Epithelial cell of esophagus (primary cell): ENCODE measurements at regions not wholly inside any gene's neighbourhood (a gene's known extent, or its start where the extent isn't known, plus 50 kb on each side); places are given as distances from the start of the nearest gene placed in this dataset.

ENCODE experiments used
- DNase-seq: peaks from one replicate; pipeline ENCODE4 v3.0.0; 2010; ENCODE audit warnings: low read depth
- H3K4me3 ChIP-seq: 2 replicates; pipeline ENCODE4 v1.5.1; 2011; ENCODE audit warnings: mild to moderate bottlenecking, low read length, control low read depth
- CTCF ChIP-seq: IDR thresholded peaks from 2 replicates; pipeline ENCODE4 v1.5.1; 2011; ENCODE audit warnings: low read depth, mild to moderate bottlenecking, low read length, control low read depth, inconsistent platforms; ENCODE audit not compliant: insufficient read depth; ENCODE audit errors: missing control alignments

DNA sequence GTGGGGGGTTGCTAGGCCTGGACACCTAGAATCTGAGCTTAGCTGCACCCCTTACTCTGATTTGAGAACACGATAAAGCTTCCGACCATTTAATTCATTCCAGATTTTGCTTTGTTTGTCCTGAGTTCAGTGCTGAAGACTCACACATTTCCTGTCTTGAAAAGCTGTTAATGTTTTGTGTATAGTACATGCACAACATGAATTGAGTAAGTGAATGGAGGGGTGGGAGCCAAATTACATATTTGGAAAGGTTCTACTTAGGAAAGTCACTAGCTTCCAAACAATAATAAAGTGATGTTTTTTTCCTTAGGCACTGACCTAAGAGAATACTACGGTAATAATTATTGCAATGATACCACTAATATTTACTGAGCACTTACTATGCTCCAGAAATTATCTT, 955.2 kb upstream of the NR2F2 start:
- no peak overlapping the region for H3K4me3 ChIP-seq
- no peak for TF ChIP-seq CTCF
- DNase-seq, result no peak

GRCh38 chr15:95377258-95377852, 953.1 kb upstream of the NR2F2 start:
- no peak for DNase-seq
- no peak for TF ChIP-seq CTCF
- no peak overlapping the region for H3K4me3 ChIP-seq

DNA sequence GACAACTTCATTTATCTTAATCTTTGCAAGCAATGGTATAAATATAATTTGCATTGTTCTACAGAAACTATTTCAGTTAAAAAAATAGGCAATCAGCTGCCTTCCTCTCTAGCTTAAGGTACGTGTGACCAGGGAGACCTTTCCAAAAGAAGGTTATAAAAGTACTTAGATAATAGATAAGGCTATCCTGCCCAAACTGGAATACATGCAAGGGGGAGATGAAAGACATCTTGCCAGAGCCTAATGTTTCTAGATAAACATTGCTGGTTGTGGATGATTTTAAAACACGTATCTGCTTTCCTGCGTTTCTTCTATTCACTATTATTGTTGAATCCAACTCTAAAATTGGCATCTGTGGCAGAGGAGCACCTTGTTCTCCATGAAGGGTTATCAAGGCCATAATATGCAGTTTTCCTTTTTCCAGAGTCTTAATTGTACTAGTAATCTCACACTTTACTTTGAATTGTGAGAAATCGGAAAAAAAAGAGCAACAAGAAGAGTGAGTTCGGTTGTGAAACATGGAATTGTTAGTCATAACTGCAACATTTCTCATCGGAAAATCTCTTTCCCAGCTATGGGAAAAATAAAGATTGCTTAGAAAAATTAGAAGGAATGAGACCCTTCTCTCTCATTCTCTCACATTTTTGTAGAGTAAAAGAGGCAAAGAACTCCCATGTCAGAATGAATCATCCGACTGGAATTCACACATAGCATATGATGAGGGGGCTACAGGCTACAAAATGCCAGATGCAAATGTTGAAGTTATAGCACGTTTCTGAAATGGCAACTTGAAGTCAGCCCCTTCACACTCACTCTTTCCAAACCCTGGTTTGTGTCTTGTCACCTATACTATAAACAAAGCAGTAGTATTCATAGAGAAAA, 936.1 kb upstream of the NR2F2 start:
- no peak overlapping the region for H3K4me3 ChIP-seq
- no peak for DNase-seq

GRCh38 chr15:95400428-95400827, 930.1 kb upstream of the NR2F2 start:
- no peak for TF ChIP-seq CTCF
- DNase-seq, result no peak
- H3K4me3 ChIP-seq, result no peak overlapping the region

More for the DNA sequence above, 936.1 kb upstream of the NR2F2 start:
- TF ChIP-seq CTCF, result no peak

DNA sequence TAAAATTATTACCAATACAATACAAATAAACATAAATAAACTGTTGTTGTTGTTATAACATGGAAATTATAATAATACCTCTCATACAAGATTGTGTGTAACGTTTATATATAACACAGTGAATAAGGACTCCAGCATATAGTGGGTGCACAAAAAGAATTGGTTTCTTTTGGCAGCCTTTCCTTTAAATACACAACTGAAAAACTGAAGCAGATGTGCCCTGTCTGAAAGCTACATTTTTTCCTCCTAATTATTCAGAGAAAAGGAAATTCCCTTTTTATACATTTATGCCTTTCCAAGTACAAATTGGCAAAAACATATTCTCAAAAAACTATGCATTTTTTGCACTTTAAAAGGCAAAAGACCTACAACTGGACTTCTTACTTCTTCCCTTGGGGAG, 928.9 kb upstream of the NR2F2 start:
- no peak for DNase-seq
- no peak for TF ChIP-seq CTCF
- no peak overlapping the region for H3K4me3 ChIP-seq

- no peak overlapping the region for H3K4me3 ChIP-seq
- no peak for TF ChIP-seq CTCF
- DNase-seq, result no peak
Observed at GRCh38 chr15:95405447-95405846, 925.1 kb upstream of the NR2F2 start.
